Ishikawa (cell line): ENCODE measurements at regions not wholly inside any gene's neighbourhood (a gene's known extent, or its start where the extent isn't known, plus 50 kb on each side); places are given as distances from the start of the nearest gene placed in this dataset.

Experiments
- CREB1 ChIP-seq: IDR thresholded peaks from 2 replicates; pipeline ENCODE4 v1.6.1; 2012; ENCODE audit warnings: low read depth
- MAX ChIP-seq: IDR thresholded peaks from 2 replicates; pipeline ENCODE4 v1.6.1; 2012
- TAF1 ChIP-seq: IDR thresholded peaks from 2 replicates; pipeline ENCODE4 v1.6.1; 2012; ENCODE audit warnings: low read depth, mild to moderate bottlenecking
- TCF12 ChIP-seq: IDR thresholded peaks from 2 replicates; pipeline ENCODE4 v1.6.1; 2012; ENCODE audit warnings: low read depth
- USF1 ChIP-seq: IDR thresholded peaks from 2 replicates; pipeline ENCODE4 v1.6.1; 2012

- no peak for TF ChIP-seq TCF12
- no peak for TF ChIP-seq USF1
- TF ChIP-seq TAF1: no peak
- no peak for TF ChIP-seq MAX
- TF ChIP-seq CREB1: no peak
Observed at GRCh38 chr1:30405631-30406212, 317.7 kb downstream of the MATN1 start.
